Testis (tissue), 2 donors: ENCODE measurements at regions not wholly inside any gene's neighbourhood (a gene's known extent, or its start where the extent isn't known, plus 50 kb on each side); places are given as distances from the start of the nearest gene placed in this dataset.
"Not testable (repeated sequence)": the region's sequence is repeated elsewhere in the genome, so short reads cannot be mapped to it uniquely, and the experiment has no call there.

Experiments
- DNase-seq: peaks from one replicate; pipeline ENCODE4 v3.0.0-alpha.2; 2019
- H3K27ac ChIP-seq, 2 donors: fragments of 200-600 bp; sonication (generic); one replicate each; pipeline ENCODE4 v1.5.1; 2019
- H3K27me3 ChIP-seq: fragments of 200-600 bp; sonication (generic); one replicate; pipeline ENCODE4 v1.5.1; 2019
- H3K36me3 ChIP-seq: fragments of 200-600 bp; sonication (generic); one replicate; pipeline ENCODE4 v1.5.1; 2017; ENCODE audit warnings: low read depth; ENCODE audit errors: missing control alignments
- H3K4me1 ChIP-seq: fragments of 200-600 bp; sonication (generic); one replicate; pipeline ENCODE4 v1.5.1; 2019
- H3K4me3 ChIP-seq, 2 donors: fragments of 200-600 bp; sonication (generic); one replicate each; pipeline ENCODE4 v1.5.1; 2017 to 2019
- H3K9me3 ChIP-seq: fragments of 200-600 bp; sonication (generic); one replicate; pipeline ENCODE4 v1.5.1; 2017
- POLR2A ChIP-seq: fragments of 450-650 bp; IDR thresholded peaks from one replicate; pipeline ENCODE4 v1.6.1; 2017; ENCODE audit warnings: antibody characterized with exemption, mild to moderate bottlenecking, moderate library complexity
- WGBS, 2 donors: methylation state at CpG; one replicate each; pipeline ENCODE4 v1.1.5; 2018; 5-methylcytosine and 5-hydroxymethylcytosine counted together
- intact Hi-C: fragments of 100-400 bp; cut with DNase I; formaldehyde crosslinking; loops from one replicate; pipeline ENCODE4 v1.15.1; 2023; ENCODE audit warnings: low total_unique reads
- TF ChIP-seq, protein P1 (sequence below), 3 experiments: fragments of 450-650 bp in 2 of 3; fragments of 200-600 bp in 1 of 3; sonication (generic) in 1 of 3; IDR thresholded peaks; one replicate each; pipeline ENCODE4 v1.5.1; 2016 to 2019; ENCODE audit warnings: antibody characterized with exemption in 3 of 3, mild to moderate bottlenecking in 2 of 3, moderate library complexity in 1 of 3

DNA sequence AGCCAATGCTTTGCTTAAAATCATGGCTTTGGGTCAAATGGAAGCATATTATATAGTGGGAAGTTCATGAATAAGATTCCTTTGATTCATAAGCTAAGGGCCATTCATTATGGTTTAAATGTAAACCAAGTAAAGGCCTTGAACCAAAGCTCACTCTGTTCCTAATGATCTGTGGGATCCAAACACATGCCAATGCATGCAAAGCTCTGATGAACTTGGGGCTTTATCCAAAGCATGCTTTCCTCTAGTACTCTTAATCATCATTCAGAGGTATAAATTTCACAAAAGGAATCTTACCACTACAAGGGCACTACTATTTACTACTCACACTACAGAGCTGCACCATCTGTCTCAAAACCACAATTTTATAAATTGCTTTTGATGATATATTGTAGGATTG is 102.8 kb upstream of the RBMS1 start:
- TF ChIP-seq POLR2A = no peak
- TF ChIP-seq, protein P1, sequence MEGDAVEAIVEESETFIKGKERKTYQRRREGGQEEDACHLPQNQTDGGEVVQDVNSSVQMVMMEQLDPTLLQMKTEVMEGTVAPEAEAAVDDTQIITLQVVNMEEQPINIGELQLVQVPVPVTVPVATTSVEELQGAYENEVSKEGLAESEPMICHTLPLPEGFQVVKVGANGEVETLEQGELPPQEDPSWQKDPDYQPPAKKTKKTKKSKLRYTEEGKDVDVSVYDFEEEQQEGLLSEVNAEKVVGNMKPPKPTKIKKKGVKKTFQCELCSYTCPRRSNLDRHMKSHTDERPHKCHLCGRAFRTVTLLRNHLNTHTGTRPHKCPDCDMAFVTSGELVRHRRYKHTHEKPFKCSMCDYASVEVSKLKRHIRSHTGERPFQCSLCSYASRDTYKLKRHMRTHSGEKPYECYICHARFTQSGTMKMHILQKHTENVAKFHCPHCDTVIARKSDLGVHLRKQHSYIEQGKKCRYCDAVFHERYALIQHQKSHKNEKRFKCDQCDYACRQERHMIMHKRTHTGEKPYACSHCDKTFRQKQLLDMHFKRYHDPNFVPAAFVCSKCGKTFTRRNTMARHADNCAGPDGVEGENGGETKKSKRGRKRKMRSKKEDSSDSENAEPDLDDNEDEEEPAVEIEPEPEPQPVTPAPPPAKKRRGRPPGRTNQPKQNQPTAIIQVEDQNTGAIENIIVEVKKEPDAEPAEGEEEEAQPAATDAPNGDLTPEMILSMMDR (IDR thresholded peaks at IDR 0.05) = no peak
- Histone ChIP-seq H3K9me3 (no peaks in the 10 kb centered on the region), H3K36me3 (no peaks in the 10 kb centered on the region), H3K27ac (no peak overlapping the region), H3K27me3 (no peaks in the 10 kb centered on the region), H3K4me3 (no peak overlapping the region), H3K4me1 (no peaks in the 10 kb centered on the region)
- no peak for DNase-seq
- intact Hi-C loops = no loop called here

DNA sequence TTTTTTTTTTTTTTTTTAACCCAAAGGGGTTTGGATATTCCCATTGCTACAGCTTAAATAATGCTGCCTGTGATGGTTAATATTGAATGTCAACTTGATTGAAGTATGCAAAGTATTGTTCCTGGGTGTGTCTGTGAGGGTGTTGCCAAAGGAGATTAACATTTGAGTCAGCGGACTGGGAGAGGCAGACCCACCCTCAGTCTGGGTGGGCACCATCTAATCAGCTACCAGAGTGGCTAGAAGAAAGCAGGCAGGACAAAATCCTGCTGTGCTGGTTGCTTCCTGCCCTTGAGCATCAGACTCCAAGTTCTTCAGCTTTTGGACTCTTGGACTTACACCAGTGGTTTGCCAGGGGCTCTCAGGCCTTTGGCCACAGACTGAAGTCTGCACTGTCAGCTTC is 106.8 kb upstream of the RBMS1 start:
- H3K9me3 ChIP-seq, H3K36me3 ChIP-seq, H3K4me1 ChIP-seq, H3K27me3 ChIP-seq, intact Hi-C loops, DNase-seq, H3K27ac ChIP-seq, H3K4me3 ChIP-seq: not testable (repeated sequence)
- WGBS, 2 donors = 60 to 96% methylated on average over 1 of the region's 1 CpG

DNA sequence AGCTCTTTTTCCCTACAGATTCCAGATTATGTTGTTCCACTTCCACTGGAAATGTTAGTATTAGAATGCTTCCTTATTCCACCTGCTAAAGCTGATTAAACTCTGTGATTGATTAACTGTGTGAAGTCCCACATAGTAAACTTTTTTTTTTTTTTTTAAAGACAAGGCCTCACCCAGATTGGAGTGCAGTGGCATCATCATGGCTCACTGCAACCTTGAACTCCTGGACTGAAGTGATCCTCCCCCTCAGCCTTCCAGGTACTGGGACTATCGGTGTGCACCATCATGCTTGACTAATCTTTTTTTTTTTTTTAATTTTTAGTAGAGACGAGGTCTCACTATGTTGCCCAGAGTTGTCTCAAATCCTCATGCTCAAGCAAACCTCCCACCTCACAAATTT is 108.5 kb upstream of the RBMS1 start:
- intact Hi-C loops = no loop called here
- Histone ChIP-seq H3K27ac (no peak overlapping the region), H3K9me3 (no peaks in the 10 kb centered on the region), H3K27me3 (no peaks in the 10 kb centered on the region), H3K4me3 (no peak overlapping the region), H3K4me1 (no peaks in the 10 kb centered on the region), H3K36me3 (no peaks in the 10 kb centered on the region)
- DNase-seq = no peak
- 67 to 80% methylated on average over 2 of the region's 2 CpGs for WGBS, 2 donors
- TF ChIP-seq, protein P1 (IDR thresholded peaks at IDR 0.05) = no peak
- TF ChIP-seq POLR2A = no peak

DNA sequence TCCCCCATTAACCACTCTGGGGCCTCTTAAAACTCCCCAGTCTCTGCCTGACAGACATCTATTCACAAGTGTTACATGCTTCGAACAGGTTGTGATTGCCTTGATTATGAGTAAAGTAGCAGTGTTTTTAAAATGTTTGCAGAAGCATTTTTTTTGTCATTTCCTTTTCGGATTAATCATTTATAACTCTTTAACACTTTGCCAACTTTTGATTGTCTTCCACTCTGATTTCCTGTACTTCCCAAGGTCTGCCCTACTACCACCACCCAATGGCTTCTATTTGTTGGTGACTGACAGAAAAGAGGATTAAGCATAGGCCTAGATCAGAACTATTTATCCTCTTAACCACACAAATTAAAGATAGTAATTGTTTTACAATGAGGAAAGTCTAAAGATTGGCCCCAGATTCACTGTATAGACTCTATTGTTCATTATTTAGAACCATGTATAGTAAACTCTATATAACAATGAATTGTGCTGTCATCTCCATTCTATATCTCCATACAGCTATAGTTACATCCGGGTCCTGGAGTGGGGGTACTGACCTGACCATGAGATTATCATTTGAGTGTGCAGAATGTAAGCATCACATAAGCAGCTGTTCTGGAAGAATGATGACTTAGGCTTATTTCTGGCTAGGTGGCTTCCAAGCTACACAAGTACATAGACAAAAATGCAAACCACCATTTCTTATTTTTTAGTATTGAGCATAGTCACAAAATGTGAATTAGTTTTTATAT is 110.3 kb upstream of the RBMS1 start:
- DNase-seq = no peak
- intact Hi-C loops = no loop called here
- H3K9me3 ChIP-seq = no peaks in the 10 kb centered on the region
- no peaks in the 10 kb centered on the region for H3K4me1 ChIP-seq
- H3K27ac ChIP-seq = no peak overlapping the region
- no peak for TF ChIP-seq POLR2A
- TF ChIP-seq, protein P1 (IDR thresholded peaks at IDR 0.05) = no peak
- H3K36me3 ChIP-seq = no peaks in the 10 kb centered on the region
- H3K27me3 ChIP-seq = no peaks in the 10 kb centered on the region
- 78 to 84% methylated on average over 3 of the region's 3 CpGs for WGBS, 2 donors
- H3K4me3 ChIP-seq = no peak overlapping the region

DNA sequence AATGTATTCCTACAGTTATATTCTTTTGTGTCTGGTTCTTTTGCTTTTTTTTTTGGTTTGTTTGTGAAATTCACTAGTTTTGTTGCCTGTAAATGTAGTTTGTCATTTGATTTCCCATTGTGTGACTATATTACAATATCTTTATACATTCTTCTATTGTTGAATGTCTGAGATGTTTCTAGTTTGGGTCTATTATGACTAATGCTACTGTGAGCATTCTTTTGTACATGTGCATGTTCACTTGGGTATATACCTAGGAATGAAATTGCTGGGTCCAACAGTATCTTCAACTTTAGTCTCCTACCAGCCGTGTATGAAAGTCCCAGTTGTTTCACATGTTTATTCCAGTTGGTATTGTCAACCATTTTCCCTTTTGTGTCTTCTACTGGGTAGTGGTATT is 112.7 kb upstream of the RBMS1 start:
- no peaks in the 10 kb centered on the region for H3K27me3 ChIP-seq
- 97 to 100% methylated on average over 1 of the region's 1 CpG for WGBS, 2 donors
- no peaks in the 10 kb centered on the region for H3K4me1 ChIP-seq
- H3K4me3 ChIP-seq = no peak overlapping the region
- DNase-seq = no peak
- H3K27ac ChIP-seq = no peak overlapping the region
- intact Hi-C loops = no loop called here
- H3K36me3 ChIP-seq = no peaks in the 10 kb centered on the region
- H3K9me3 ChIP-seq = no peaks in the 10 kb centered on the region
- TF ChIP-seq, protein P1 (IDR thresholded peaks at IDR 0.05) = no peak
- no peak for TF ChIP-seq POLR2A
